WTC11 (cell line): ENCODE measurements at regions not wholly inside any gene's neighbourhood (a gene's known extent, or its start where the extent isn't known, plus 50 kb on each side); places are given as distances from the start of the nearest gene placed in this dataset.

ENCODE experiments used
- ATAC-seq: fragments of 200-7000 bp; cut with Tn5 transposase; 2 replicates; pipeline ENCODE4 v1.10.0; 2021; ENCODE audit warnings: mild to moderate bottlenecking, moderate library complexity
- CTCF ChIA-PET: fragments of 300-600 bp; sonication (Branson Sonifier 250); formaldehyde crosslinking; loops from one replicate; lab custom pipeline; 2021; ENCODE audit warnings: antibody characterized with exemption; lab: Charles Lee
- POLR2A ChIA-PET: fragments of 350-600 bp; sonication (Branson Sonifier 250); formaldehyde crosslinking; loops from one replicate; lab custom pipeline; 2021; ENCODE audit warnings: antibody characterized with exemption; lab: Charles Lee
- DNase-seq: peaks from one replicate; pipeline ENCODE4 v3.0.0; 2021; ENCODE audit warnings: low spot score
- H3K27ac Mint-ChIP-seq: 2 replicates; pipeline ENCODE4 v1.8.0; 2021; ENCODE audit warnings: mixed read lengths
- H3K27me3 Mint-ChIP-seq: 2 replicates; pipeline ENCODE4 v1.8.0; 2021; ENCODE audit warnings: low read depth, mild to moderate bottlenecking, moderate library complexity, mixed read lengths
- H3K36me3 Mint-ChIP-seq: 2 replicates; pipeline ENCODE4 v1.8.0; 2021; ENCODE audit warnings: mixed read lengths
- H3K4me1 Mint-ChIP-seq: 2 replicates; pipeline ENCODE4 v1.8.0; 2022; ENCODE audit warnings: mixed read lengths
- H3K4me3 Mint-ChIP-seq: 2 replicates; pipeline ENCODE4 v1.8.0; 2021; ENCODE audit warnings: mild to moderate bottlenecking, moderate library complexity, mixed read lengths
- H3K9me3 Mint-ChIP-seq: 2 replicates; pipeline ENCODE4 v1.8.0; 2021; ENCODE audit warnings: mixed read lengths
- CREM ChIP-seq: sonication (generic); formaldehyde crosslinking; IDR thresholded peaks from 2 replicates; pipeline ENCODE4 v1.8.1; 2022; ENCODE audit warnings: mild to moderate bottlenecking, missing genetic modification reagents, moderate library complexity
- E2F4 ChIP-seq: sonication (generic); formaldehyde crosslinking; IDR thresholded peaks from 2 replicates; pipeline ENCODE4 v1.8.1; 2022; ENCODE audit warnings: low read depth, mild to moderate bottlenecking, moderate library complexity, missing genetic modification reagents, borderline replicate concordance
- ELF4 ChIP-seq: sonication (generic); formaldehyde crosslinking; IDR thresholded peaks from 2 replicates; pipeline ENCODE4 v1.8.1; 2022; ENCODE audit warnings: low read depth, mild to moderate bottlenecking, moderate library complexity, missing genetic modification reagents
- ETV6 ChIP-seq: sonication (generic); formaldehyde crosslinking; IDR thresholded peaks from 2 replicates; pipeline ENCODE4 v1.8.1; 2022; ENCODE audit warnings: mild to moderate bottlenecking, missing genetic modification reagents
- FOXJ3 ChIP-seq: sonication (generic); formaldehyde crosslinking; IDR thresholded peaks from 2 replicates; pipeline ENCODE4 v1.9.0; 2021; ENCODE audit warnings: missing genetic modification reagents, mild to moderate bottlenecking, borderline replicate concordance
- GABPB1 ChIP-seq: sonication (generic); formaldehyde crosslinking; IDR thresholded peaks from 2 replicates; pipeline ENCODE4 v1.8.1; 2023; ENCODE audit warnings: mild to moderate bottlenecking, missing genetic modification reagents
- HMGA2 ChIP-seq: fragments of 250-450 bp; sonication (Bioruptor Pico); IDR thresholded peaks from 2 replicates; pipeline ENCODE4 v1.4.0; 2021; ENCODE audit warnings: mild to moderate bottlenecking, moderate library complexity
- IRF2 ChIP-seq: sonication (generic); formaldehyde crosslinking; IDR thresholded peaks from 2 replicates; pipeline ENCODE4 v1.8.0; 2022; ENCODE audit warnings: low read depth, missing genetic modification reagents, borderline replicate concordance
- JAZF1 ChIP-seq: fragments of 250-450 bp; sonication (Bioruptor Pico); IDR thresholded peaks from 2 replicates; pipeline ENCODE4 v1.9.0; 2021; ENCODE audit warnings: moderate library complexity, mild to moderate bottlenecking, inconsistent platforms
- MXD4 ChIP-seq: fragments of 250-450 bp; sonication (Bioruptor Pico); IDR thresholded peaks from 2 replicates; pipeline ENCODE4 v1.8.0; 2021; ENCODE audit warnings: mild to moderate bottlenecking, moderate library complexity, borderline replicate concordance
- RORB ChIP-seq: fragments of 250-450 bp; sonication (Bioruptor Pico); IDR thresholded peaks from 2 replicates; pipeline ENCODE4 v1.9.0; 2021; ENCODE audit warnings: mild to moderate bottlenecking
- SMAD3 ChIP-seq: sonication (generic); formaldehyde crosslinking; IDR thresholded peaks from 2 replicates; pipeline ENCODE4 v1.8.0; 2022; ENCODE audit warnings: missing genetic modification reagents, mild to moderate bottlenecking, borderline replicate concordance
- SP1 ChIP-seq: sonication (generic); formaldehyde crosslinking; conservative IDR thresholded peaks from 2 replicates; pipeline ENCODE4 v1.8.1; 2022; ENCODE audit warnings: missing genetic modification reagents
- USF2 ChIP-seq: sonication (generic); formaldehyde crosslinking; IDR thresholded peaks from 2 replicates; pipeline ENCODE4 v1.8.1; 2023; ENCODE audit warnings: mild to moderate bottlenecking, missing genetic modification reagents, moderate library complexity
- ZBTB21 ChIP-seq: sonication (generic); formaldehyde crosslinking; IDR thresholded peaks from 2 replicates; pipeline ENCODE4 v1.8.1; 2023; ENCODE audit warnings: mild to moderate bottlenecking, missing genetic modification reagents, borderline replicate concordance
- ZNF263 ChIP-seq: sonication (generic); formaldehyde crosslinking; IDR thresholded peaks from 2 replicates; pipeline ENCODE4 v1.8.1; 2022; ENCODE audit warnings: low read depth, mild to moderate bottlenecking, moderate library complexity, missing genetic modification reagents
- ZNF396 ChIP-seq: fragments of 250-450 bp; sonication (Bioruptor Pico); IDR thresholded peaks from 2 replicates; pipeline ENCODE4 v1.8.0; 2021; ENCODE audit warnings: mild to moderate bottlenecking, moderate library complexity, borderline replicate concordance
- ZNF425 ChIP-seq: fragments of 250-450 bp; sonication (Bioruptor Pico); conservative IDR thresholded peaks from 2 replicates; pipeline ENCODE4 v1.9.0; 2021; ENCODE audit warnings: mild to moderate bottlenecking
- TF ChIP-seq, protein P1 (sequence below): sonication (generic); formaldehyde crosslinking; IDR thresholded peaks from 2 replicates; pipeline ENCODE4 v1.8.1; 2023; ENCODE audit warnings: mild to moderate bottlenecking, missing genetic modification reagents, borderline replicate concordance
- TF ChIP-seq, protein P2 (sequence below): sonication (generic); formaldehyde crosslinking; IDR thresholded peaks from 2 replicates; pipeline ENCODE4 v1.8.0; 2022; ENCODE audit warnings: missing genetic modification reagents

DNA sequence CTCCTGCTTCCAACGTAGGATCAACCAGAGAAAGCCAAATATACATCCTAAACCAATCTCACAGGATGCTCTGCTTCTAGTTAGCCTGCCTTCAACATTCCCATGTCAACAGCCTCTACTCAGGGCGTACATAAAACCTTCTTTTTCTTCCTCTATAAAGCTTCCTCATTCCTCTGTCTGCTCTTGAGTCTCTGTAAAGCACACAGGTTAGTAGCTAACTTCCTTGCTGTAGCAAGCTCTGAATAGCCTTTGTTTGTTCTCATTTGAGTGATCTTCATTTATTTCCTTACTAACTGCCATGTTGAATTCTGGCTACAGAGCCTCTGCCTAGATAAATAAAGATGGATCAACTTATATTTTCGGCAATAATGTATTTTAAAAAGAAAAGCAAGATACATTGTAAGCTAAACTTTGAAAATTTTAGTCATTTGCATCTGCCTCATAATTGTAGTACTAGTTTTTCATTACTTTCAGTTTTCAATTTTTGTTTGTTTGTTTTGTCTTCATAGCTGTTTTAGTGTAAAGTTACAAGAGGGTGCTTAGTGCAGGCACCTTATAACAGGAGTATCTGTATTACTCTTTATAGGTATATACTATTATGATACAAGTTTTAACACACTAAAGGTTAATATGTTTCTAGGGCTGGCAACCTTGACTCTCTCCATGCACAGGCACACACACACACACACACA lies 498.2 kb downstream of the PYDC2 start:
- DNase-seq (no peak), ATAC-seq (peak; percentile 18; the same call in 1 of the 2 replicates)
- Mint-ChIP-seq H3K36me3 (no peaks in the 10 kb centered on the region), H3K27ac (peak overlapping the region; percentile 66), H3K9me3 (no peaks in the 10 kb centered on the region), H3K4me1 (peaks cover 63% of the 10 kb centered on the region), H3K4me3 (no peak overlapping the region), H3K27me3 (no peaks in the 10 kb centered on the region; the same call in 1 of the 2 replicates)
- ChIA-PET CTCF (interaction anchor here (1.3 kb wide), 1 partner anchor 464 kb away, joined by 3 read pairs; no protein-coding TSS in a partner anchor), POLR2A (no interaction called here)
- TF ChIP-seq RORB (CRISPR knock-in tag) (no peak), ZBTB21 (CRISPR knock-in tag) (no peak), ETV6 (CRISPR knock-in tag) (no peak), FOXJ3 (no peak), USF2 (CRISPR knock-in tag) (no peak), ZNF425 (CRISPR knock-in tag) (no peak), IRF2 (no peak), HMGA2 (CRISPR knock-in tag) (no peak), MXD4 (CRISPR knock-in tag) (no peak), SP1 (CRISPR knock-in tag) (no peak)
- TF ChIP-seq, protein P1, sequence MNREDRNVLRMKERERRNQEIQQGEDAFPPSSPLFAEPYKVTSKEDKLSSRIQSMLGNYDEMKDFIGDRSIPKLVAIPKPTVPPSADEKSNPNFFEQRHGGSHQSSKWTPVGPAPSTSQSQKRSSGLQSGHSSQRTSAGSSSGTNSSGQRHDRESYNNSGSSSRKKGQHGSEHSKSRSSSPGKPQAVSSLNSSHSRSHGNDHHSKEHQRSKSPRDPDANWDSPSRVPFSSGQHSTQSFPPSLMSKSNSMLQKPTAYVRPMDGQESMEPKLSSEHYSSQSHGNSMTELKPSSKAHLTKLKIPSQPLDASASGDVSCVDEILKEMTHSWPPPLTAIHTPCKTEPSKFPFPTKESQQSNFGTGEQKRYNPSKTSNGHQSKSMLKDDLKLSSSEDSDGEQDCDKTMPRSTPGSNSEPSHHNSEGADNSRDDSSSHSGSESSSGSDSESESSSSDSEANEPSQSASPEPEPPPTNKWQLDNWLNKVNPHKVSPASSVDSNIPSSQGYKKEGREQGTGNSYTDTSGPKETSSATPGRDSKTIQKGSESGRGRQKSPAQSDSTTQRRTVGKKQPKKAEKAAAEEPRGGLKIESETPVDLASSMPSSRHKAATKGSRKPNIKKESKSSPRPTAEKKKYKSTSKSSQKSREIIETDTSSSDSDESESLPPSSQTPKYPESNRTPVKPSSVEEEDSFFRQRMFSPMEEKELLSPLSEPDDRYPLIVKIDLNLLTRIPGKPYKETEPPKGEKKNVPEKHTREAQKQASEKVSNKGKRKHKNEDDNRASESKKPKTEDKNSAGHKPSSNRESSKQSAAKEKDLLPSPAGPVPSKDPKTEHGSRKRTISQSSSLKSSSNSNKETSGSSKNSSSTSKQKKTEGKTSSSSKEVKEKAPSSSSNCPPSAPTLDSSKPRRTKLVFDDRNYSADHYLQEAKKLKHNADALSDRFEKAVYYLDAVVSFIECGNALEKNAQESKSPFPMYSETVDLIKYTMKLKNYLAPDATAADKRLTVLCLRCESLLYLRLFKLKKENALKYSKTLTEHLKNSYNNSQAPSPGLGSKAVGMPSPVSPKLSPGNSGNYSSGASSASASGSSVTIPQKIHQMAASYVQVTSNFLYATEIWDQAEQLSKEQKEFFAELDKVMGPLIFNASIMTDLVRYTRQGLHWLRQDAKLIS (CRISPR knock-in tag) = no peak

GRCh38 chr3:191959876-191960413 lies 499.0 kb downstream of the PYDC2 start:
- DNase-seq = no peak
- no peak for ATAC-seq

More at GRCh38 chr3:191959876-191960413, 499.0 kb downstream of the PYDC2 start:
- Mint-ChIP-seq H3K4me3 (no peak overlapping the region), H3K27me3 (no peaks in the 10 kb centered on the region; the same call in 1 of the 2 replicates), H3K4me1 (peaks cover 64% of the 10 kb centered on the region), H3K27ac (peak overlapping the region; percentile 52; the same call in 1 of the 2 replicates), H3K36me3 (no peaks in the 10 kb centered on the region), H3K9me3 (no peaks in the 10 kb centered on the region)
- CTCF ChIA-PET = interaction anchor here (1.3 kb wide), 1 partner anchor 463 kb away, joined by 3 read pairs; no protein-coding TSS in a partner anchor
- POLR2A ChIA-PET = no interaction called here
- TF ChIP-seq JAZF1 (no peak), GABPB1 (CRISPR knock-in tag) (no peak), ZNF263 (no peak), SMAD3 (no peak), E2F4 (CRISPR knock-in tag) (no peak), ZNF396 (CRISPR knock-in tag) (no peak), CREM (CRISPR knock-in tag) (no peak), ELF4 (CRISPR knock-in tag) (no peak)
- TF ChIP-seq, protein P2, sequence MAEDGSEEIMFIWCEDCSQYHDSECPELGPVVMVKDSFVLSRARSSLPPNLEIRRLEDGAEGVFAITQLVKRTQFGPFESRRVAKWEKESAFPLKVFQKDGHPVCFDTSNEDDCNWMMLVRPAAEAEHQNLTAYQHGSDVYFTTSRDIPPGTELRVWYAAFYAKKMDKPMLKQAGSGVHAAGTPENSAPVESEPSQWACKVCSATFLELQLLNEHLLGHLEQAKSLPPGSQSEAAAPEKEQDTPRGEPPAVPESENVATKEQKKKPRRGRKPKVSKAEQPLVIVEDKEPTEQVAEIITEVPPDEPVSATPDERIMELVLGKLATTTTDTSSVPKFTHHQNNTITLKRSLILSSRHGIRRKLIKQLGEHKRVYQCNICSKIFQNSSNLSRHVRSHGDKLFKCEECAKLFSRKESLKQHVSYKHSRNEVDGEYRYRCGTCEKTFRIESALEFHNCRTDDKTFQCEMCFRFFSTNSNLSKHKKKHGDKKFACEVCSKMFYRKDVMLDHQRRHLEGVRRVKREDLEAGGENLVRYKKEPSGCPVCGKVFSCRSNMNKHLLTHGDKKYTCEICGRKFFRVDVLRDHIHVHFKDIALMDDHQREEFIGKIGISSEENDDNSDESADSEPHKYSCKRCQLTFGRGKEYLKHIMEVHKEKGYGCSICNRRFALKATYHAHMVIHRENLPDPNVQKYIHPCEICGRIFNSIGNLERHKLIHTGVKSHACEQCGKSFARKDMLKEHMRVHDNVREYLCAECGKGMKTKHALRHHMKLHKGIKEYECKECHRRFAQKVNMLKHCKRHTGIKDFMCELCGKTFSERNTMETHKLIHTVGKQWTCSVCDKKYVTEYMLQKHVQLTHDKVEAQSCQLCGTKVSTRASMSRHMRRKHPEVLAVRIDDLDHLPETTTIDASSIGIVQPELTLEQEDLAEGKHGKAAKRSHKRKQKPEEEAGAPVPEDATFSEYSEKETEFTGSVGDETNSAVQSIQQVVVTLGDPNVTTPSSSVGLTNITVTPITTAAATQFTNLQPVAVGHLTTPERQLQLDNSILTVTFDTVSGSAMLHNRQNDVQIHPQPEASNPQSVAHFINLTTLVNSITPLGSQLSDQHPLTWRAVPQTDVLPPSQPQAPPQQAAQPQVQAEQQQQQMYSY = no peak
